Epithelial cell of esophagus (primary cell): ENCODE measurements at regions not wholly inside any gene's neighbourhood (a gene's known extent, or its start where the extent isn't known, plus 50 kb on each side); places are given as distances from the start of the nearest gene placed in this dataset.

Experiments
- DNase-seq: peaks from one replicate; pipeline ENCODE4 v3.0.0; 2010; ENCODE audit warnings: low read depth
- H3K4me3 ChIP-seq: 2 replicates; pipeline ENCODE4 v1.5.1; 2011; ENCODE audit warnings: mild to moderate bottlenecking, low read length, control low read depth
- CTCF ChIP-seq: IDR thresholded peaks from 2 replicates; pipeline ENCODE4 v1.5.1; 2011; ENCODE audit warnings: low read depth, mild to moderate bottlenecking, low read length, control low read depth, inconsistent platforms; ENCODE audit not compliant: insufficient read depth; ENCODE audit errors: missing control alignments

GRCh38 chr2:176639016-176639343 lies 369.7 kb downstream of the MTX2 start:
- H3K4me3 ChIP-seq: no peak overlapping the region
- DNase-seq: no peak
- no peak for TF ChIP-seq CTCF

GRCh38 chr2:176639671-176640070 lies 370.4 kb downstream of the MTX2 start:
- DNase-seq: no peak
- TF ChIP-seq CTCF: no peak
- no peak overlapping the region for H3K4me3 ChIP-seq

GRCh38 chr2:176641436-176641835 lies 372.2 kb downstream of the MTX2 start:
- no peak for DNase-seq
- no peak for TF ChIP-seq CTCF
- H3K4me3 ChIP-seq: no peak overlapping the region

- TF ChIP-seq CTCF: no peak
- no peak overlapping the region for H3K4me3 ChIP-seq
- DNase-seq: peak; percentile 61
Observed at GRCh38 chr2:176642074-176642473, 372.8 kb downstream of the MTX2 start.

- no peak for TF ChIP-seq CTCF
- H3K4me3 ChIP-seq: no peak overlapping the region
- DNase-seq: peak; percentile 18
Observed at GRCh38 chr2:176643646-176644045, 374.4 kb downstream of the MTX2 start.

GRCh38 chr2:176645494-176645893 lies 376.3 kb downstream of the MTX2 start:
- no peak for TF ChIP-seq CTCF
- no peak for DNase-seq
- H3K4me3 ChIP-seq: no peak overlapping the region

- no peak for TF ChIP-seq CTCF
- H3K4me3 ChIP-seq: no peak overlapping the region
- DNase-seq: no peak
Observed at GRCh38 chr2:176646033-176646615, 376.9 kb downstream of the MTX2 start.
